ENCODE measurements at regions not wholly inside any gene's neighbourhood (a gene's known extent, or its start where the extent isn't known, plus 50 kb on each side); places are given as distances from the start of the nearest gene placed in this dataset.

GRCh38 chr7:124426621-124427020 is 339.0 kb downstream of the GPR37 start:
- H2BK12ac ChIP-seq (ENCODE audit: insufficient read length, low read depth, low read length), result no peak overlapping the region
- H3K23me2 ChIP-seq (ENCODE audit: insufficient read length, low read depth, low read length, poor library complexity, severe bottlenecking), result no peaks in the 10 kb centered on the region
- no peak overlapping the region for H2AFZ ChIP-seq (ENCODE audit: low read length)
- no peaks in the 10 kb centered on the region for H4K20me1 ChIP-seq (ENCODE audit: control insufficient read depth, insufficient read depth, insufficient read length)
- Mint-ChIP-seq H3K36me3 (ENCODE audit: insufficient read depth in 1 of 3, low read depth in 3 of 3) (no peaks in the 10 kb centered on the region), H3K27me3 (ENCODE audit: low read depth) (no peaks in the 10 kb centered on the region), H3K27ac (no peak overlapping the region), H3K9me3 (no peaks in the 10 kb centered on the region), H3K4me1 (no peaks in the 10 kb centered on the region), H3K4me3 (no peak overlapping the region)
- TF ChIP-seq CTCF (conservative IDR thresholded peaks at IDR 0.05), result no peak
- no peaks in the 10 kb centered on the region for H3K79me2 ChIP-seq (ENCODE audit: insufficient read depth, low read length)
- H2BK20ac ChIP-seq (ENCODE audit: low read depth, low read length, poor library complexity, severe bottlenecking), result no peak overlapping the region
- H4K91ac ChIP-seq (ENCODE audit: insufficient read length, low read depth, low read length), result no peak overlapping the region
- H2BK5ac ChIP-seq (ENCODE audit: insufficient read length, low read length), result no peak overlapping the region
- H3T11ph ChIP-seq (ENCODE audit: low read length), result no peak overlapping the region
- H3K56ac ChIP-seq (ENCODE audit: insufficient read length, low read depth, low read length), result no peak overlapping the region
- H3K18ac ChIP-seq (ENCODE audit: insufficient read length, low read depth, low read length), result no peak overlapping the region
- no peak overlapping the region for H4K8ac ChIP-seq (replicated peaks; ENCODE audit: insufficient read length, low read depth, low read length)
- no peak overlapping the region for H3K4ac ChIP-seq (ENCODE audit: low read depth, low read length)
- no peak overlapping the region for H3K23ac ChIP-seq (ENCODE audit: insufficient read length, low read depth, low read length)
- H3K27ac ChIP-seq (ENCODE audit: insufficient read length, low read depth, low read length), result no peak overlapping the region
- no peak overlapping the region for H3K9ac ChIP-seq (ENCODE audit: extremely low read depth, insufficient read length, low read length)
- no peak overlapping the region for H4K5ac ChIP-seq (ENCODE audit: insufficient read length, low read depth, low read length)
- no peaks in the 10 kb centered on the region for H3K27me3 ChIP-seq (ENCODE audit: insufficient read depth, low read length)
- DNase-seq, result no peak
- no peak overlapping the region for H2AK5ac ChIP-seq (ENCODE audit: insufficient read length, low read length)
- no peak overlapping the region for H2BK120ac ChIP-seq (ENCODE audit: low read depth, low read length, poor library complexity, severe bottlenecking)
- H2BK15ac ChIP-seq (ENCODE audit: low read depth, low read length), result no peak overlapping the region
- no peaks in the 10 kb centered on the region for H3K79me1 ChIP-seq (ENCODE audit: insufficient read depth, low read depth, low read length, poor library complexity, severe bottlenecking)
- H3K14ac ChIP-seq (ENCODE audit: insufficient read depth, low read length), result no peak overlapping the region
- no peak overlapping the region for H3K4me2 ChIP-seq (ENCODE audit: insufficient read depth, insufficient read length, low read length)
- H3K9me3 ChIP-seq (ENCODE audit: control insufficient read depth, low read depth, low read length), result no peaks in the 10 kb centered on the region
- no peaks in the 10 kb centered on the region for H3K4me1 ChIP-seq (ENCODE audit: insufficient read depth, low read length)

Data from H9 (cell line).